PC-9 (cell line): ENCODE measurements at regions not wholly inside any gene's neighbourhood (a gene's known extent, or its start where the extent isn't known, plus 50 kb on each side); places are given as distances from the start of the nearest gene placed in this dataset.
"Not testable (repeated sequence)": the region's sequence is repeated elsewhere in the genome, so short reads cannot be mapped to it uniquely, and the experiment has no call there.

Source experiments
- BruUV-seq: library from RNA; stranded (reverse); fragments of 400-500 nt; replicated peaks from 2 replicates; lab custom pipeline; 2021; lab: Mats Ljungman, UMichigan
- CTCF ChIA-PET: fragments of 300-600 bp; sonication (Branson Sonifier 250); formaldehyde crosslinking; loops from one replicate; lab custom pipeline; 2022; ENCODE audit warnings: antibody characterized with exemption; lab: Charles Lee
- POLR2A ChIA-PET: fragments of 300-600 bp; sonication (Branson Sonifier 250); formaldehyde crosslinking; loops from one replicate; lab custom pipeline; 2022; ENCODE audit warnings: antibody characterized with exemption; ENCODE audit not compliant: unreplicated experiment; lab: Charles Lee
- DNase-seq, 2 experiments: peaks; one replicate each; pipeline versions ENCODE4 v3.0.0 to v3.0.0-alpha.2; 2015 to 2022; ENCODE audit warnings: mixed read lengths in 1 of 2
- H2AFZ ChIP-seq: fragments of 200-600 bp; sonication (generic); 2 replicates; pipeline ENCODE4 v1.8.1; 2017; ENCODE audit warnings: antibody characterized with exemption
- H3F3A ChIP-seq: fragments of 200-600 bp; sonication (generic); 2 replicates; pipeline ENCODE4 v1.8.1; 2017; ENCODE audit warnings: antibody characterized with exemption, mild to moderate bottlenecking, low read depth; ENCODE audit not compliant: insufficient read depth
- H3K27ac ChIP-seq: fragments of 200-600 bp; sonication (generic); 2 replicates; pipeline ENCODE4 v1.6.1; 2016; ENCODE audit warnings: mixed run types
- H3K27me3 ChIP-seq: fragments of 200-600 bp; sonication (generic); 2 replicates; pipeline ENCODE4 v1.6.1; 2016; ENCODE audit warnings: low read depth, mixed run types; ENCODE audit not compliant: insufficient read depth
- H3K36me3 ChIP-seq: fragments of 200-600 bp; sonication (generic); 2 replicates; pipeline ENCODE4 v1.6.1; 2016; ENCODE audit warnings: low read depth, mixed run types
- H3K4me1 ChIP-seq: fragments of 200-600 bp; sonication (generic); replicated peaks from 2 replicates; pipeline ENCODE4 v1.6.1; 2016; ENCODE audit warnings: mixed run types; ENCODE audit not compliant: insufficient read depth
- H3K4me2 ChIP-seq: fragments of 200-600 bp; sonication (generic); 2 replicates; pipeline ENCODE4 v1.6.1; 2017; ENCODE audit warnings: mixed run types
- H3K4me3 ChIP-seq: fragments of 200-600 bp; sonication (generic); 2 replicates; pipeline ENCODE4 v1.6.1; 2016; ENCODE audit warnings: mixed run types
- H3K79me2 ChIP-seq: fragments of 200-600 bp; sonication (generic); 2 replicates; pipeline ENCODE4 v1.6.1; 2017; ENCODE audit warnings: low read depth, mixed run types
- H3K9me2 ChIP-seq: fragments of 200-600 bp; sonication (generic); 2 replicates; pipeline ENCODE4 v1.8.1; 2017; ENCODE audit warnings: mild to moderate bottlenecking; ENCODE audit not compliant: insufficient read depth
- H3K9me3 ChIP-seq: fragments of 200-600 bp; sonication (generic); 2 replicates; pipeline ENCODE4 v1.8.1; 2016; ENCODE audit warnings: low read depth; ENCODE audit not compliant: insufficient read depth
- H4K20me1 ChIP-seq: fragments of 200-600 bp; sonication (generic); 2 replicates; pipeline ENCODE4 v1.8.1; 2017; ENCODE audit not compliant: insufficient read depth
- intact Hi-C: fragments of 100-400 bp; cut with micrococcal nuclease; formaldehyde crosslinking; loops from one replicate; pipeline ENCODE4 v1.10.0; 2022; ENCODE audit not compliant: unreplicated experiment

- H3K27ac ChIP-seq, H3F3A ChIP-seq, H3K4me2 ChIP-seq, H4K20me1 ChIP-seq, intact Hi-C loops, H3K9me3 ChIP-seq, H2AFZ ChIP-seq, H3K27me3 ChIP-seq, H3K4me1 ChIP-seq, H3K9me2 ChIP-seq, BruUV-seq, H3K36me3 ChIP-seq, H3K4me3 ChIP-seq, POLR2A ChIA-PET, DNase-seq, H3K79me2 ChIP-seq, CTCF ChIA-PET: not testable (repeated sequence)
Observed at GRCh38 chr17:46412156-46412555, 50.6 kb upstream of the ARL17B start.

GRCh38 chr17:46411172-46411852 is 49.7 kb upstream of the ARL17B start:
- H2AFZ ChIP-seq, H3K36me3 ChIP-seq, BruUV-seq, H3K9me3 ChIP-seq, POLR2A ChIA-PET, H3F3A ChIP-seq, H3K4me1 ChIP-seq, H3K27me3 ChIP-seq, H4K20me1 ChIP-seq, H3K4me3 ChIP-seq, CTCF ChIA-PET, H3K27ac ChIP-seq, intact Hi-C loops, H3K4me2 ChIP-seq, DNase-seq, H3K79me2 ChIP-seq, H3K9me2 ChIP-seq: not testable (repeated sequence)
